Activated naive CD4-positive, alpha-beta T cell treated with anti-CD3 and anti-CD28 coated beads, Interleukin-2, amount 50 U/mL, for 72 hours (primary cell): ENCODE measurements at regions not wholly inside any gene's neighbourhood (a gene's known extent, or its start where the extent isn't known, plus 50 kb on each side); places are given as distances from the start of the nearest gene placed in this dataset.

Experiments
- ATAC-seq, 2 donors: fragments of 150-1000 bp; cut with Tn5 transposase; 2 replicates each; pipeline ENCODE4 v1.10.0; 2021; ENCODE audit warnings: mild to moderate bottlenecking in 2 of 2, moderate library complexity in 2 of 2
- DNase-seq, 2 donors: peaks; one replicate each; pipeline ENCODE4 v3.0.0; 2021 to 2022; ENCODE audit warnings: low spot score in 2 of 2
- H3K27ac Mint-ChIP-seq, 2 donors: one replicate each; pipeline ENCODE4 v1.8.0; 2022; ENCODE audit warnings: mild to moderate bottlenecking in 2 of 2, mixed read lengths in 2 of 2
- H3K36me3 Mint-ChIP-seq, 2 donors: one replicate each; pipeline ENCODE4 v1.8.0; 2022; ENCODE audit warnings: mixed read lengths in 2 of 2
- H3K9me3 Mint-ChIP-seq, 2 donors: one replicate each; pipeline ENCODE4 v1.8.0; 2022; ENCODE audit warnings: mixed read lengths in 2 of 2

- Mint-ChIP-seq H3K27ac (no peak overlapping the region), H3K9me3 (peaks cover 0 to 4% of the 10 kb centered on the region in 2 donors), H3K36me3 (no peaks in the 10 kb centered on the region)
- ATAC-seq (no peak), DNase-seq (no peak)
Observed at GRCh38 chr5:2588850-2589501, 162.5 kb downstream of the IRX2 start.

- peaks cover 0 to 4% of the 10 kb centered on the region in 2 donors for H3K9me3 Mint-ChIP-seq
- DNase-seq = no peak
- ATAC-seq = no peak
Observed at GRCh38 chr5:2587189-2588031, 164.1 kb downstream of the IRX2 start.

GRCh38 chr5:2586016-2586715 is 165.3 kb downstream of the IRX2 start:
- Mint-ChIP-seq H3K36me3 (no peaks in the 10 kb centered on the region), H3K27ac (no peak overlapping the region), H3K9me3 (peaks cover 0 to 10% of the 10 kb centered on the region in 2 donors)
- DNase-seq (no peak), ATAC-seq (no peak)

More at GRCh38 chr5:2587189-2588031, 164.1 kb downstream of the IRX2 start:
- Mint-ChIP-seq H3K36me3 (no peaks in the 10 kb centered on the region), H3K27ac (no peak overlapping the region)

GRCh38 chr5:2584579-2585269 is 166.8 kb downstream of the IRX2 start:
- Mint-ChIP-seq H3K9me3 (peaks cover 0 to 10% of the 10 kb centered on the region in 2 donors), H3K36me3 (no peaks in the 10 kb centered on the region), H3K27ac (no peak overlapping the region)
- DNase-seq (no peak), ATAC-seq (no peak)

GRCh38 chr5:2582507-2582906 is 169.0 kb downstream of the IRX2 start:
- H3K36me3 Mint-ChIP-seq = no peaks in the 10 kb centered on the region
- DNase-seq = no peak
- no peak for ATAC-seq
- H3K9me3 Mint-ChIP-seq = peaks cover 3 to 17% of the 10 kb centered on the region in 2 donors
- H3K27ac Mint-ChIP-seq = no peak overlapping the region

- H3K27ac Mint-ChIP-seq = no peak overlapping the region
- no peaks in the 10 kb centered on the region for H3K36me3 Mint-ChIP-seq
- H3K9me3 Mint-ChIP-seq = peaks cover 3 to 17% of the 10 kb centered on the region in 2 donors
- ATAC-seq (no peak), DNase-seq (no peak)
Observed at GRCh38 chr5:2582106-2582505, 169.4 kb downstream of the IRX2 start.

GRCh38 chr5:2581418-2581817 is 170.1 kb downstream of the IRX2 start:
- H3K36me3 Mint-ChIP-seq = no peaks in the 10 kb centered on the region
- H3K27ac Mint-ChIP-seq = no peak overlapping the region
- ATAC-seq = no peak
- H3K9me3 Mint-ChIP-seq = peaks cover 3 to 15% of the 10 kb centered on the region in 2 donors
- no peak for DNase-seq

GRCh38 chr5:2579126-2579525 is 172.4 kb downstream of the IRX2 start:
- Mint-ChIP-seq H3K36me3 (no peaks in the 10 kb centered on the region), H3K27ac (no peak overlapping the region), H3K9me3 (peaks cover 3 to 13% of the 10 kb centered on the region in 2 donors)
- ATAC-seq (no peak), DNase-seq (no peak)

GRCh38 chr5:2577312-2578036 is 174.0 kb downstream of the IRX2 start:
- Mint-ChIP-seq H3K9me3 (peaks cover 3 to 13% of the 10 kb centered on the region in 2 donors), H3K27ac (no peak overlapping the region), H3K36me3 (no peaks in the 10 kb centered on the region)
- ATAC-seq = no peak
- no peak for DNase-seq

- H3K36me3 Mint-ChIP-seq = no peaks in the 10 kb centered on the region
- no peak overlapping the region for H3K27ac Mint-ChIP-seq
- DNase-seq (no peak), ATAC-seq (no peak)
- H3K9me3 Mint-ChIP-seq = peaks cover 3 to 10% of the 10 kb centered on the region in 2 donors
Observed at GRCh38 chr5:2576823-2577222, 174.7 kb downstream of the IRX2 start.

GRCh38 chr5:2575871-2576270 is 175.6 kb downstream of the IRX2 start:
- no peak overlapping the region for H3K27ac Mint-ChIP-seq
- no peaks in the 10 kb centered on the region for H3K36me3 Mint-ChIP-seq
- DNase-seq (no peak), ATAC-seq (no peak)
- peaks cover 3 to 7% of the 10 kb centered on the region in 2 donors for H3K9me3 Mint-ChIP-seq

- Mint-ChIP-seq H3K36me3 (no peaks in the 10 kb centered on the region), H3K27ac (no peak overlapping the region), H3K9me3 (peaks cover 3 to 7% of the 10 kb centered on the region in 2 donors)
- DNase-seq (no peak), ATAC-seq (no peak)
Observed at GRCh38 chr5:2575292-2575691, 176.2 kb downstream of the IRX2 start.

GRCh38 chr5:2574155-2574554 is 177.3 kb downstream of the IRX2 start:
- Mint-ChIP-seq H3K9me3 (peaks cover 0 to 3% of the 10 kb centered on the region in 2 donors), H3K27ac (no peak overlapping the region), H3K36me3 (no peaks in the 10 kb centered on the region)
- no peak for ATAC-seq
- no peak for DNase-seq

- ATAC-seq (no peak), DNase-seq (no peak)
- H3K36me3 Mint-ChIP-seq = no peaks in the 10 kb centered on the region
Observed at GRCh38 chr5:2570586-2570985, 180.9 kb downstream of the IRX2 start.

GRCh38 chr5:2569774-2570542 is 181.5 kb downstream of the IRX2 start:
- ATAC-seq = no peak
- Mint-ChIP-seq H3K9me3 (peaks cover 0 to 4% of the 10 kb centered on the region in 2 donors), H3K36me3 (no peaks in the 10 kb centered on the region), H3K27ac (no peak overlapping the region)
- no peak for DNase-seq

More at GRCh38 chr5:2570586-2570985, 180.9 kb downstream of the IRX2 start:
- H3K27ac Mint-ChIP-seq = no peak overlapping the region
- H3K9me3 Mint-ChIP-seq = peaks cover 0 to 4% of the 10 kb centered on the region in 2 donors
